ENCODE measurements at regions not wholly inside any gene's neighbourhood (a gene's known extent, or its start where the extent isn't known, plus 50 kb on each side); places are given as distances from the start of the nearest gene placed in this dataset.
"Not testable (repeated sequence)": the region's sequence is repeated elsewhere in the genome, so short reads cannot be mapped to it uniquely, and the experiment has no call there.

- no peak overlapping the region for H2AFZ ChIP-seq (ENCODE audit: low read depth)
- H3K4me3 ChIP-seq (IDR thresholded peaks at IDR 0.05; ENCODE audit: insufficient read depth, low read depth, low read length), result no peak overlapping the region
- no peak for TF ChIP-seq CTCF (conservative IDR thresholded peaks at IDR 0.05; ENCODE audit: low read depth, low read length)
- no peaks in the 10 kb centered on the region for H4K20me1 ChIP-seq (ENCODE audit: insufficient read depth)
- H3K36me3 ChIP-seq (ENCODE audit: insufficient read depth), result no peaks in the 10 kb centered on the region
- H3K79me2 ChIP-seq (ENCODE audit: insufficient read depth, low read depth), result no peaks in the 10 kb centered on the region
- H3K27ac ChIP-seq, result no peak overlapping the region
- H3K9ac ChIP-seq, result no peak overlapping the region
- no peaks in the 10 kb centered on the region for H3K27me3 ChIP-seq (ENCODE audit: insufficient read depth, low read depth)
- H3K4me1 ChIP-seq (ENCODE audit: low read depth, poor library complexity, severe bottlenecking), result no peaks in the 10 kb centered on the region
- no peak overlapping the region for H3K4me2 ChIP-seq
Measured at GRCh38 chr2:107136733-107137132, 250.8 kb upstream of the ST6GAL2 start.

GRCh38 chr2:107137706-107138105 lies 251.7 kb upstream of the ST6GAL2 start:
- H3K4me3 ChIP-seq (IDR thresholded peaks at IDR 0.05; ENCODE audit: insufficient read depth, low read depth, low read length), result no peak overlapping the region
- no peaks in the 10 kb centered on the region for H3K36me3 ChIP-seq (ENCODE audit: insufficient read depth)
- H4K20me1 ChIP-seq (ENCODE audit: insufficient read depth), result no peaks in the 10 kb centered on the region
- TF ChIP-seq CTCF (conservative IDR thresholded peaks at IDR 0.05; ENCODE audit: low read depth, low read length), result no peak
- H3K4me1 ChIP-seq (ENCODE audit: low read depth, poor library complexity, severe bottlenecking), result no peaks in the 10 kb centered on the region
- H3K9ac ChIP-seq, result no peak overlapping the region
- no peak overlapping the region for H2AFZ ChIP-seq (ENCODE audit: low read depth)
- no peak overlapping the region for H3K27ac ChIP-seq
- H3K79me2 ChIP-seq (ENCODE audit: insufficient read depth, low read depth), result no peaks in the 10 kb centered on the region
- H3K27me3 ChIP-seq (ENCODE audit: insufficient read depth, low read depth), result no peaks in the 10 kb centered on the region
- H3K4me2 ChIP-seq, result no peak overlapping the region

GRCh38 chr2:107146181-107146580 lies 260.2 kb upstream of the ST6GAL2 start:
- no peaks in the 10 kb centered on the region for H4K20me1 ChIP-seq (ENCODE audit: insufficient read depth)
- no peak overlapping the region for H3K27ac ChIP-seq
- no peaks in the 10 kb centered on the region for H3K27me3 ChIP-seq (ENCODE audit: insufficient read depth, low read depth)
- no peak overlapping the region for H3K4me3 ChIP-seq (IDR thresholded peaks at IDR 0.05; ENCODE audit: insufficient read depth, low read depth, low read length)
- H3K4me2 ChIP-seq, result no peak overlapping the region
- H3K36me3 ChIP-seq (ENCODE audit: insufficient read depth), result no peaks in the 10 kb centered on the region
- no peaks in the 10 kb centered on the region for H3K4me1 ChIP-seq (ENCODE audit: low read depth, poor library complexity, severe bottlenecking)
- H2AFZ ChIP-seq (ENCODE audit: low read depth), result no peak overlapping the region
- H3K79me2 ChIP-seq (ENCODE audit: insufficient read depth, low read depth), result no peaks in the 10 kb centered on the region
- no peak overlapping the region for H3K9ac ChIP-seq
- no peak for TF ChIP-seq CTCF (conservative IDR thresholded peaks at IDR 0.05; ENCODE audit: low read depth, low read length)

GRCh38 chr2:107146645-107147044 lies 260.7 kb upstream of the ST6GAL2 start:
- not testable (repeated sequence) for H3K79me2 ChIP-seq (ENCODE audit: insufficient read depth, low read depth); H3K27me3 ChIP-seq (ENCODE audit: insufficient read depth, low read depth); H3K36me3 ChIP-seq (ENCODE audit: insufficient read depth); H3K9ac ChIP-seq; H3K4me2 ChIP-seq; H4K20me1 ChIP-seq (ENCODE audit: insufficient read depth); H3K4me3 ChIP-seq (IDR thresholded peaks at IDR 0.05; ENCODE audit: insufficient read depth, low read depth, low read length); H3K4me1 ChIP-seq (ENCODE audit: low read depth, poor library complexity, severe bottlenecking); H3K27ac ChIP-seq; H2AFZ ChIP-seq (ENCODE audit: low read depth)

- H3K9ac ChIP-seq, result no peak overlapping the region
- no peak overlapping the region for H3K4me3 ChIP-seq (IDR thresholded peaks at IDR 0.05; ENCODE audit: insufficient read depth, low read depth, low read length)
- no peaks in the 10 kb centered on the region for H3K27me3 ChIP-seq (ENCODE audit: insufficient read depth, low read depth)
- H4K20me1 ChIP-seq (ENCODE audit: insufficient read depth), result no peaks in the 10 kb centered on the region
- no peak overlapping the region for H2AFZ ChIP-seq (ENCODE audit: low read depth)
- H3K36me3 ChIP-seq (ENCODE audit: insufficient read depth), result no peaks in the 10 kb centered on the region
- TF ChIP-seq CTCF (conservative IDR thresholded peaks at IDR 0.05; ENCODE audit: low read depth, low read length), result no peak
- no peak overlapping the region for H3K4me2 ChIP-seq
- no peaks in the 10 kb centered on the region for H3K4me1 ChIP-seq (ENCODE audit: low read depth, poor library complexity, severe bottlenecking)
- H3K27ac ChIP-seq, result no peak overlapping the region
- H3K79me2 ChIP-seq (ENCODE audit: insufficient read depth, low read depth), result no peaks in the 10 kb centered on the region
Measured at GRCh38 chr2:107148055-107148454, 262.1 kb upstream of the ST6GAL2 start.
